KG1 (cell line): ENCODE measurements at regions not wholly inside any gene's neighbourhood (a gene's known extent, or its start where the extent isn't known, plus 50 kb on each side); places are given as distances from the start of the nearest gene placed in this dataset.

Experiments
- DNase-seq: peaks from one replicate; lab custom pipeline; 2025; lab: John Stamatoyannopoulos, UW

DNA sequence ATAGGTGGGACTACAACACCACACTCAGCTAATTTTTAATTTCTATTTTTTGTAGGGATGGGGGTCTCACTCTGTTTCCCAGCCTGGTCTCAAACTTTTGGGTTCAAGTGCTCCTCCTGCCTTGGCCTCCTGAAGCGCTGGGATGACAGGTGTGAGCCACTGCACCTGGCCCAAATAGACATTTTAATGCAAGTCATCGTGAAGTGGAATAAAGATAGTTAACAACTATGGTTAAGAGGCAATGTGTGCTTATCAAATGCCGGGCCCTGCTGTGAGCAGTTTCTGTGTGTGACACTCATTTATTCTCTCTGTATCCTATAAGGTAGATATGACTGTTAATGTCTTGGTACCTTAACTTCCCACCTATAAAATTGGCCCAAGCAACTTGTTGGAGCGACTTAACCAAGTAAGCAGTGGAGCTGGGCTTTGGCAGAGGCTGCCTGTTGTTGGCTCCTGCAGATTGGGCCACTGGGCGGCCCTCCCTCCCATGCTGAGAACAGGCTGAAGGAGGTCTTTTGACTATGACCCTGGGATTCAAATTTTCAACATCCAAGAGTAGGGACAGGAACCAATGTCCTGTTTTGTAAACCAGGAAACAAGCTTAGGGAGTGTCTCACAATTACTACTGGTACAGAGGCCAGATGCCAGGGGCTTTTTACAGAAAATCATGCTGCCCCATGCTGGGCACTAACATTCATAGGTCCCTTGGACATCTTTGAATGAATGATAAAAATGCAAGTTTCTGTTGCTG is 450.7 kb downstream of the TSHZ3 start:
- DNase-seq: no peak

DNA sequence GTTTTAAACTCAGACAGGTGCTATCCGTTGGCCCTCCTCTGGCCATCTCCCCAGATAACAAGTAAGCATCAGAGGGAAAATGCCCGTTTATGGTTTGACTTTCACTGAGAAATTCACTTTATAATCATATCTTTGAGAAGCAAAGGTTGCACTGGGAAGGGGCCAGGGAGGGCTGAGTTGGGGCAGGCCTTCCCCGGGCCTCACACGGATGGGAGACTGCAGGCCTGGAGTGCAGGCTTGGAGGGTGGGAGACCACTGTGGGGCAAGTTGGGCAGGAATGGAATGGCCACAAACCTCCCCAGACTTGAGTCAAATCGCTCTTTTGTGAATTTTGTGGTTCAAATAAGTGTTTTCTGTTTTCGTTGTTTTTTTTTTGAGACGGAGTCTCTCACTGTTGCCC is 451.7 kb downstream of the TSHZ3 start:
- no peak for DNase-seq

DNA sequence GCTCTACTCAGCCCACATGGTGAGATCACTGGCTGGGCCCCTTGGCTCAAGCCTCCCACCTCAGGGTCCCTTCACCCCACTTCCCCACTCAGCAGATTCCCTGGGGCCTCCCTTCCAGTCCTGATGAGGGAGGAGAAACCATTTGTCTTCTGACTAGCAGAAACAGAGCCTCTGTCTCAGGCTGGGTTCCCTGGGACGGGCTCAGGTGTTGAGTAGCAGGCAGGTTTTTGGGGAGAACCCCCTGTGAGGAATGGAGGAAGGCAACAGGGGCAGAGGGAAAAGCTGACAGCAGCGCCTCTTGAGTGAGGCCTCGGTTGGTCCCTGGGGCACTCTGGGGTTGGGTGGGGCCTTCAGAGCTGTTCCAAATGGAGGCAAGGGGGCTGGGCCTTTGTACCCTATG is 452.2 kb downstream of the TSHZ3 start:
- no peak for DNase-seq

DNA sequence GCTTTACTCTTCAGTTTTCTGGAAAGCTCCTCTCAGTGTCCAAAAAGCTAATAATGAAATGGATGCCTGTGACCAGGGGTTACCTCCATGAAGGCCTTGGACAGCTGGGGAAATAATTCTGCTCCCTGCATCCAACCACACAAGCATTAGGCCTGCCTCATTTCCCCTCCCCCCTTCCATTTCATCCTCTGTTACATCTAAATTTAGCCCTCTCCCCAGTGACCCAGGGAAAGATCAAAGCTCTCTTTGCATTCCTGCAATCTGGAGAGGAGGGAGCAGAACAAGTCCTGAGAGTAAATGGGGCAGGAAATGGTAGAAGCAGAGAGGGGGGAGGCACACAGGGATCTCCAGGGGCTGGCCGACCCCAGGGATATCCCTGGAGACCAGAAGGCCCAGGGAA is 452.7 kb downstream of the TSHZ3 start:
- DNase-seq: no peak

DNA sequence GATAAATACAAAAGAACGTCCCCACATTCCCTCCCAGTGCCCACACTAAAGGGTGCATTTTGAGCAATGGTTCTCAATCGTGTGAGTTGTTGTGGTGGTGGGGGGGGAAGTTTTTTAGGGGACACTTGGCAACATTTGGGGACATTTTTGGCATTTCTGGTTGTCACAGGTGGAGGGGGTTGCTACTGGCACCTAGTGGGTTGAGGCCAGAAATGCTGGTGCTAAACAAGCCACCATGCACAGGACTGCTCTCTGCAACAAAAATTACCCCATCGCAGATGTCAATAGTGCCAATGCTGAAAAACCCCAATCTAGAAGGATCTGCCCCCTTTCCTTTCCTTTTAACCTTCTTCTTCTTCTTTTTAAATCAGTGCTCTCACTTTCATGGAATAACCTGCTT is 453.3 kb downstream of the TSHZ3 start:
- DNase-seq: no peak

DNA sequence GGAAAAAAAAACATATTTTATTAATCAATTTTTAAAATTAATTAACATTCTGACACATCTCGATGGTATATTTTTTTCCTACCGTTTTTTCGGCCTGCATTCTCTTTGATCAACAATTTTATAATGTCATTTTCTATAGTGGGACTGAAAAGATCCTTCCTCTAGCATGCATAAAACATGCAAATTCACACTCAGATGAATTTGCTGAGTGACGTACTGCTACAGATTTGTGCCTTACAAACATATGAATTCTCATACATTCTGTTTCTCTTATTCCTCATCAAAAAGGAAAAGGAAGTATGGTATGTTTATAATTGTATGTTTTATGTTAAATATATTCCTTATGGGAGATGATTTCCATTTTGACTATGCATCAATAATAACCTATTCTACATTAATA is 458.2 kb downstream of the TSHZ3 start:
- DNase-seq: no peak

DNA sequence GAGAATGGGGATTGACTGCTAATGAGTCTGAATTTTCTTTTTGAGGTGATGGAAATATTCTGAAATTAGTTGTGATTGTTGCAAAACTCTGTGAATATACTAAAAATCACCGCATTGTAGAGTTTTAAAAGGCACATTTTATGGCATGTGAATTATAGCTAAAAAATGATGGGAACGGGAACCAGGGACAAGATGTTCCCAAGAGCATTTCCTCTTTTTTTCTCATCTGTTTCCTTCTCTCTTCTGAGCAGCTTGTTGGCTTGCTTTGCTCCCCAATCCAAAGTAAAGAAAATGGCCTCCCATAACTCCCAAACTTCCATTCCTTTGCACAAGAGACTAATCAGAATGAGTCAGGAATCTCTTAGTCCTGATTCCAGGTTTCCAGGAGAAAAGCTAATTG is 459.2 kb downstream of the TSHZ3 start:
- no peak for DNase-seq

DNA sequence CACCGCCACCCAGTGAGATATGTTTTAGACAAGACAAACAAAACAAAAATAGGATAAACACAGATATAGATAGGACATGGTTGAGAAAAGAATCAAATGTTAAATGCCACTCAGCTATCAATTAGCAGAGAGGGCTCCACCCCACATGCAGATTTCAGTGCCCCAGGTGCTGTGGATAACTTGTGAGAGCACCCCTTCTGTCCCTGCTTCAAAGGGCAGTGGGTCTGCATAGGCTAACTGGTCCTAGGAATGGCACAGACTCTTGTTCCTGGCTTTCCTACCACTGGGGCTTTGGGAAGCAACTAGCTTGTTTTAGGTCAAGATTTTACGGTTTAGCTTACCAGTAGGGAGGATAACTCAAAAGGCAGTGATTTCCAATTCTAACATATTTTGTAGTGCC is 460.3 kb downstream of the TSHZ3 start:
- no peak for DNase-seq

DNA sequence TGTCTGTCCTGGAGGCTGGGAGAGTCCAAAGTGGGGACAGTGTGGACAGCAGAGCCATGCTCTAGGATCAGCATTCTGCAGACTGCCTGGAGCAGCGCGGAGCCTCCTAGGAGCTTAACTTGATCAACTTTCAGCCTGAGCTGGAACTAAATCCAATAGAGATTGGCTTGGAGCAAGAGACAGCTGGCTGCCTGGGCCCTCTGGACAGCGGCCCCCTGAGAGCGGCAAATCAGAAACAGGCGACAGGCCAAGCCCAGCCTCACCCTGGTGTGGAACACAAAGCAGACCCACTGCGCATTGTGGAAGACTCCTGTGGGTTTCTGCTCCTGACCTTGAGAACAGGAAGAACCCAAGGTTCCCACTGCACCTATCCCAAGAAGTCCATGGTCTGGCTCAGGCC is 462.2 kb downstream of the TSHZ3 start:
- no peak for DNase-seq

DNA sequence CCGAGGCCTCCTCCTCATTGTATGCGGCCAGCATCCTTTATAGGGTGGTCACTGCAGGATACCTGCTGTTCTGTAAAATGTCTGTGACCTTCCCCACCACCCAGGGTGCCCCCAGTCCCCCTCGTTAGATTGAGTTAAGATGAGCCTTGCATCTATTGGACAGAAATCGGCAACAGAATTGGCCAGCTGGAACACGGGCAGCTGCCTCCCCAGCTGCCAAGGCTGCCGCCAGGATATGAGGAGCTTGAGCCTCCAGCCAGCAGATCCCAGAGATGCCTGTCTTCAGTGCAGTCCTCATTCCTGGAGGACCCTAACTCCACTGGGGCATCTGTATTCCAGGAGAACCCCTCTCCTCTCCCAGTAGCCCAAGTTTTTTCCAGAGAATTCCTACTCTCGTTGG is 463.0 kb downstream of the TSHZ3 start:
- DNase-seq: no peak

DNA sequence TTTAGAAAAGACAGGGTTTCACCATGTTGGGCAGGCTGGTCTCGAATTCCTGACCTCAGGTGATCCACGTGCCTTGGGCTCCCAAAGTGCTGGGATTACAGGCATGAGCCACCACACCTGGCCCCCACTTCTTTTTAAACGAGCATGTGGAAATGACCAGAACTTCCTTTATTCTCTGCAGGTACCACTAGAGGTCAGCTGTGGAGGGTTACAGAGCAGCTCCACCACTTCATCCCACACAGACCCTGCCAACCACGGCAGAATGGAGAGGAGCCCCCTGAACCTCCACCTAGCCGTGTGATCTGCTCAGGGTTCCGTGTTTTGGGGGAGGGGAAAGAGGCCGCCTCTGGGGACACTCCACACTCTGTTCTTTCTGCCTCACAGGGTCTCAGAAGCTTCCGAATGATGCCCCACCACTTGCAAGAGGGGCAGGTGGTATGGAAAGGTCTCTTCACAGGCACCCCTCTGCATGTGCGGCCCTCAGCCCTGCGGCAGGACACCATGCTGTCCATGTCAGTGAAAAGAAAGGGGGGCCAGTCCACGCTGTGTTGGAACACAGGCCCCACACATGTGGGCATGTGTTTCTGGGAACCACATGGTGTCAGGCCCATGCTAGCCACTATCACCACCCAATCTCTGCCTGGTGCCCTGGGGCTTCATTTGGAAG is 465.0 kb downstream of the TSHZ3 start:
- DNase-seq: no peak

DNA sequence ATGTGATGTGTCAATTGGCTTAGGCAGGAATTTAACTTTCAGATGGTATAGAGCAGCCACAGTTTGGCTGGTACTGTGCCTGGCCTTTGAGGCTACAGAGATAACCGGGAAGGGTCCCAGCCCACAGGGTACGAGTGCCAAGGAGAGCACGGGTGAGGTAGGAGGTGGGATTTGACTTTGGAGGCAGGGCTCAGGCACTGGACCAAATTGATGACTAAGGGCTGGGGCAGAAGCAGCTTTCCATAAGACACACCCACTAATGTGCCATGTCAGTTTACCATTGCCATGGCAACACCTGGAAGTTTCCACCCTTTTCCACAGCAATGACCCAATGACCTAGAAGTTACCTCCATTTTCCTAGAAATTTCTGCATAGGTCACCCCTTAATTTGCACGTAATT is 466.2 kb downstream of the TSHZ3 start:
- DNase-seq: no peak

DNA sequence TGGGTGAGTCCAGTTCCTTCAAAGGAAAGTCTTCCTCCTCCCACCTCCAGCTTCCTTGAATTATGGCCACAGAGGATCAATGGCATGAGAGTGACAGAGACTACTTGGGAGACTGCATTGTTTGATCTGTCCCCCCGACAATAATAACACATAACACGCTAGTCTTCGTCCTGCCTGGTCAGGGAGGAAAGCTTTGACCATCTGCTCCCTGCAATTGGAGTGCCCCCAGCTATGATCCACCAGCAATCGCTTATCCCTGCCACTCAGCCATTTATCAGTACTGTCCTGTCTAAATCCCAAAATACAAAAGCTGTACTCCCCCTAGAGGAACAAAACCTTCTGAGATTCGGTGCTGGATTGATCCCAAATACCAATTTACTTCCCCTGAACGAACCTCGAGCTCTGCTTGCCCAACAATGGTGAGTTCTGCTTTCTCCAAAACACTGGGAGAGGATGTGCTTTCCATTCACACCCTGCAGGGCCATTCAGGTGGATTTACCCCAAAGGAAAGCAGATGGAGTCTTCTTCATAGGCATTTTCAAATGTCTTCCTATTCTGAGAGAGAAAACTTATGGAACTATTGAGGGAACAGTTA is 466.7 kb downstream of the TSHZ3 start:
- no peak for DNase-seq

DNA sequence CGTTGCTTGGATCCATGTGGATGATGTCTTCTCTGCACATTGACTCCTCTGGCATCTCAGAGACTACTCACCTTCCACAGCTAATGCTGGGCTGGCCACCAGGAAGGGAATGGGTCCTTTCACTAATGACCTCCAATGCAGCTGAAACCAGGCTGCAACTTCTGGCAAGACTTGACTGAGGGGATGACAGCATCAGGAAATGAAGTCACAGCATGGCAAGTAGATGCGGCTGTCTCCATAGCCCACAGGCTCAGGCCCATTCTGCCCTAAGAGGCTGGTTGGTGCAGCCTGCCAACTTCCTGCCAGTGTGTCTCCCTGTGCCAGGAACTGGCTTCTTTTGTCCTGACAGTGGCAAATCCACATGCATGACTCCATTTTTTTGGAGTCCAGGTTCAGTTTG is 467.3 kb downstream of the TSHZ3 start:
- DNase-seq: no peak

DNA sequence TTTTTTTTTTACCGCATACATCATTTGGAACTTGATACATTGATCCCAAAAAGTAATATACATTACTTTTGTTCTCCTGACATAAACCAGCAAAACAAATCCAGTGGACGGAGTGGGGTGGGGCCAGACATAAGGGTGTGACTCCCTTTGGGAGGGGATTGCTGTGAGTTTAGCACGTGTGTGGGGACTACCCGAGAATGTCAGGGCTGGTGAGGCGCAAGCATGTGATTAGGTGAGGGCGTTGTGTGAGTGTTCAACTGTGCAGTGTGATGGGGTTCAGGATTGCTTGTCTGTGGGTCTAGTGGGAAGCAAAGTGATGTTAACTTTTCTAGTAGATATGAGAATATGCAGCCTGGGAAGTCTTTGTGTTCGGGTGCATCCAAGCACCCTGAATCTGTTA is 468.0 kb downstream of the TSHZ3 start:
- DNase-seq: no peak

DNA sequence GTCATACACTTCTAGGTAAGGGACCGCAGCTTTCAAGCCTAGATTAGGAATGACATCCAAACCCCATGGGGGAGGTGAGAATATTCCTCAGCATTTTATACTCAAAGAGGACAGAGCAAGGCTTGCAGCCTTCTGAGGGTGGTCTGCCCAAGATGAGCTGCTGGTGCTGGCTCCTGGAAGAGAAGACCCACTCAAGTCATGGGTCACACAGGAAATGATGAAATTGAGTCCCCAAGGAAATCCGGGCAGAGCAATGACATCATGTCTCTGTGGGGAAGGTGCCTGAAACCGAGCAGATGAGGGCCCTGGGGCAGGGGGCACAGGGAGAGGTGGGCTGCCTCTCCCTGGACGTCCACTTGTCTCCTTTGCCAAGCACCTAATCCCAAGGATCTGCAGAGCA is 468.7 kb downstream of the TSHZ3 start:
- no peak for DNase-seq

DNA sequence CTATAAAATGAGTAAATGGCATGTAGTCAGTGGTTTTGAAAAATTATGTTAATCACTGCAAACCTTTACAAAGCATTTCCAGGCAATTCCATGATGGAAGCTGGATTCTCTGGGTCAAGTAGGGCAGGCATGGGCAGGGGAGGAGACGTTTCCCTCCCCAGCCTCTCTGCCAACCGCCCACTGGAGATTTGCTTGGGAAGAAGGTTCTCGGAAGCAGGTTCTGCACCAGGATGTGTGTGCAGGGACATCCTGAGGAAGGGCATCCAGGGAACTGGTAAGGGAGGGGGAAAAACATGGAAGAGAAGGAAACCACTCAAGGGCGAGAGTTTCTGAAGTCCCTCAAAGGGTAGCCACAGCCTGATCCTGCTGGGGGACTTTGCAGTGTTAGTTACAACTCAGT is 469.1 kb downstream of the TSHZ3 start:
- DNase-seq: no peak

DNA sequence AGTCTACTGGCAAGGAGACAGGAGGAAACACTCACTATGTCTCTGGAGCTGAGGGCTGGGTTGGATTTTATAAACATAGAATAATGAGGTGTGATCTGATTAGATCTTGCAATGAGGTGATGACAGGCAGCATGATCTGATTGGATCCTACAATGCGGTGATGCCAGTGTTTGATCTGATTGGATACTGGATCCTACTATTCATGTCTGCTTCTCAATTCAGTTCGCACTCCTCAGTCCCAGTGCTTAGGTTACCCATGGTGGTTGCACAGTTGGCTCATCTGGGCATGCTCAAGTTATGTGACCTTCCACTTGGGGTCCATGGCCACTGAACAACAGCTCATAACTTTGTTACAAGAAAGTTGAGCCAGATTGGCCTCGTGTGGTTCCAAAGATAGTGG is 469.5 kb downstream of the TSHZ3 start:
- DNase-seq: no peak

DNA sequence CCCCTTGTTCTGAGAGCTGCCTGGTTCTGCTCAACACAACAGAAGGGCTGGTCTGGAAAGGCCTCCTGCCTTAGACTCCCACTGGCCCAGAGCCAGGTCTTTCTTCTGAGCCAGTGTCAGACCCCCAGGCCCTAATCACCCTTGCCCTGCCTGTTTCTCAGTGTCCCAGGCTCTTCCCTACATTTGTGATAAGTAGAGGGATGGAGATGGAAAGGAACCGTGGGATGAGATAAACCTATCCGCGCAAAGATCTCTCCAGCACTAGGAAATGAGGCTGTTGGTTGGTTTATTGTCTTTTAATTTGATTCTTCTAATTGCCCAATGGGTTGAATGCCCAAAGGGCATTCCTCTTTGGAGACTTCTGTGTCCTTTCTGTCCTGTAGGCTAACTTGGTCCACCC is 470.0 kb downstream of the TSHZ3 start:
- no peak for DNase-seq

DNA sequence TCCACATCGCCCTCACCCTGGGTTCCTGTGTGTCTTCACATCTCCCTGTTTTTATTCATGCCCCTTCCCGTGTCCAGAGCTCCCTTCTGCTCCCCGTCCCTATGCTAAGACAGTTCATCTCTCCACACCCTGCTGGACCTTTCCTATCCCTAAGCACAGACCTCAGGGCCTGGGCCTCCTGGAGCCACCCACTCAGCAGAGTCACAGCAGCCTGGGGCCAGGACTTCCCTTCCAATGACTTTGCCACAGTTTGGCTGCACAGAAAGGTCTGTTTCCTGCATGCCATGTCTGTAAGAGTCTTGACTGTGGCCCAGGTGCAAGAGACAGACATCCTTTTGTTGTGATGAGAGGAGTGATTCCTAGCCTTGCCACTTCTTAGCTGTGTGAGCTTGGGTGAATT is 470.7 kb downstream of the TSHZ3 start:
- no peak for DNase-seq

DNA sequence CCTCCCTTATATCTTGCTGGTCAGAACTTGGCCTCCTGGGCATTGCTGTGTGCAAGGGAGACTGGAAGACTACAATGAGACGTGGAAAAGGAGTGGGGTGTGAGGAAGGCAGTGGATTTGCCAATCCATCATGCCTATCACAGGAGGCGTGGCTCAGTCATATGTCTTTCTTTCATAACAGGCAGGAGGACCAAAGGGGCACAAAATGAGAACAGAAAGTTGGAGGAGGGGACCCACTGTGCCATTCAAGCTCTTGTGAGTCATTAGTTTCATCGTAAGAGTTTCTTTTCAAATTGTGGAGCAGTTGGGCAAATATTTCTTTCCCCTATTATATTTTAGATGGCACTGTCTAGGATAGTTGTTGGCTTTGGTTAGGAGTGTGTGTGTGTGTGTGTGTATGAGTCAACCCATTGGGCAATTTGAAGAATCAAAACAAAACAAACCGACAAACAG is 471.5 kb downstream of the TSHZ3 start:
- DNase-seq: no peak

DNA sequence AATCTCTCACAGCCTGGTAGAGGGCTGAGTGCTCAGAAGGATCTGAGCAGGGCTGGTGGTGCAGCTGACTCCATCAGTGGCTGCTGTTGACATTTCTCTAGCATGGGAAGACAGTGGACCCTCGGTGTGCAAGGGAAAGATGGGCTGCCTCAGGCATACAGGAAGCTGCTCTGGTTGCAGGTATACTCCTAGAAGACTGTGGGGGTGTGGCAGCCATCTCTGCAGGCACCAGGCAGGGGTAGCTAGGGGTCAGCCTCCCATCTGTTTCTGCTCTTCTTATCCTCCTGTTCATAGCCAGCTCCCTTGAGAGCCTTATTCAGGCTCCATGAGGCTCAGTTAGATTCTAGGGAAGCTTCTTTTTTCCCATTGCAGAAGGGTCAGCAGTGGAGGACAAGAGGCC is 475.5 kb downstream of the TSHZ3 start:
- DNase-seq: no peak

DNA sequence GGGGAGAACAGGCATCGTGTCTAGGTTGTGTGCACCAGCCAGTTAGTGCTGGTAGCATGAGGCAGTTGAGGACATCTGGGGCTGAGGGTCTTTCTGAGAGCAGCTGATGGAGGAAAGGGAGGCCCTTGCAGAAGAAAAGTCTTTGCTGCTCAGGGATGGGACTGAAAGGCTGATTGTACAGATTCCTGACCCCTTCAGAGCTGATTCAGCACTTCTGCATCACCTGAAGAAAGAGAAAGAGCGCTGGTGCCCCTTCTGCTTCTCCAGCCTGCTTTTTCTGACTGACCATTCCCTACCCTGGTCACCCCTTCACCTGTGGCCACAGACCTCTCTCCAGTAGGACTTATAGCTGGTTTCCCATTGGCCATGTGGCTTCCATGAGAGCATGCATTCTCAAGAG is 476.2 kb downstream of the TSHZ3 start:
- DNase-seq: no peak

DNA sequence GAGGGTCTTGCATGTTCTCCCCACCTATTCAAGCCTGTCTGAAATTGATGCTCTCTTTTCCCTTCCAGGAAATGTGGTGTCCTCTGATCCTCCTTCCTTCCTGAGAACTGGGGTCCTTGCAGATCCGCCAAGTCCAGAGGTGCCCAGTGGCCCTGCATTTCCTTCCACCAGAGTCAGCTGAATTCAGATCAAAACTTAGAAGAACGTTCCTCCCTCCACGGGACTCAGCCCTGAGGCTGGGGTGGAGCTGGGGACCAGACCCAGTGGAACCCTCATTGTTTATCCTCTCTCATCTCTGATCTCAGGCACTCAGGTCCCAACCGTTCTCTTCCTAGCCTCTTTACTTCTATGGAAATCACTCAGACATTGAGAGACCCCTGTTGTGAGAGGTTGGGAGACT is 477.3 kb downstream of the TSHZ3 start:
- no peak for DNase-seq
